ENCODE measurements at regions not wholly inside any gene's neighbourhood (a gene's known extent, or its start where the extent isn't known, plus 50 kb on each side); places are given as distances from the start of the nearest gene placed in this dataset.

- Histone ChIP-seq H3K27ac (no peak overlapping the region), H3K27me3 (no peaks in the 10 kb centered on the region), H3K4me1 (no peaks in the 10 kb centered on the region), H3K36me3 (no peaks in the 10 kb centered on the region), H3K9me3 (no peaks in the 10 kb centered on the region), H3K4me3 (no peak overlapping the region)
- intact Hi-C loops (cut with DNase I), result no loop called here
- DNase-seq (ENCODE audit: extremely low spot score in 2 of 2), result no peak
- no peak for TF ChIP-seq CTCF (IDR thresholded peaks at IDR 0.05)
- no peak for TF ChIP-seq POLR2A (IDR thresholded peaks at IDR 0.05)
- no peak for TF ChIP-seq POLR2AphosphoS5 (IDR thresholded peaks at IDR 0.05; ENCODE audit: insufficient read depth in 1 of 2, low read depth in 1 of 2)
These were observed 137.8 kb upstream of the FRG1 start for GRCh38 chr4:189802884-189803283.

GRCh38 chr4:189804894-189805293 is 135.8 kb upstream of the FRG1 start:
- intact Hi-C loops (cut with DNase I), result no loop called here
- Histone ChIP-seq H3K36me3 (no peaks in the 10 kb centered on the region), H3K4me3 (no peak overlapping the region), H3K27ac (no peak overlapping the region), H3K27me3 (no peaks in the 10 kb centered on the region), H3K4me1 (no peaks in the 10 kb centered on the region), H3K9me3 (no peaks in the 10 kb centered on the region)
- DNase-seq (ENCODE audit: extremely low spot score in 2 of 2), result no peak
- no peak for TF ChIP-seq POLR2AphosphoS5 (IDR thresholded peaks at IDR 0.05; ENCODE audit: insufficient read depth in 1 of 2, low read depth in 1 of 2)
- no peak for TF ChIP-seq CTCF (IDR thresholded peaks at IDR 0.05)
- no peak for TF ChIP-seq POLR2A (IDR thresholded peaks at IDR 0.05)

- Histone ChIP-seq H3K27me3 (no peaks in the 10 kb centered on the region), H3K36me3 (no peaks in the 10 kb centered on the region), H3K4me1 (no peaks in the 10 kb centered on the region), H3K9me3 (no peaks in the 10 kb centered on the region), H3K4me3 (no peak overlapping the region), H3K27ac (no peak overlapping the region)
- intact Hi-C loops (cut with DNase I), result no loop called here
- DNase-seq (ENCODE audit: extremely low spot score in 2 of 2), result no peak
- no peak for TF ChIP-seq POLR2AphosphoS5 (IDR thresholded peaks at IDR 0.05; ENCODE audit: insufficient read depth in 1 of 2, low read depth in 1 of 2)
- TF ChIP-seq POLR2A (IDR thresholded peaks at IDR 0.05), result no peak
- TF ChIP-seq CTCF (IDR thresholded peaks at IDR 0.05), result no peak
These were observed 134.2 kb upstream of the FRG1 start for GRCh38 chr4:189806506-189806905.

- Histone ChIP-seq H3K9me3 (no peaks in the 10 kb centered on the region), H3K4me1 (no peaks in the 10 kb centered on the region), H3K27ac (no peak overlapping the region), H3K4me3 (no peak overlapping the region), H3K36me3 (no peaks in the 10 kb centered on the region), H3K27me3 (no peaks in the 10 kb centered on the region)
- intact Hi-C loops (cut with DNase I), result no loop called here
- TF ChIP-seq POLR2A (IDR thresholded peaks at IDR 0.05), result no peak
- TF ChIP-seq POLR2AphosphoS5 (IDR thresholded peaks at IDR 0.05; ENCODE audit: insufficient read depth in 1 of 2, low read depth in 1 of 2), result no peak
- no peak for TF ChIP-seq CTCF (IDR thresholded peaks at IDR 0.05)
- no peak for DNase-seq (ENCODE audit: extremely low spot score in 2 of 2)
These were observed 133.6 kb upstream of the FRG1 start for GRCh38 chr4:189807031-189807430.

- no peak for DNase-seq (ENCODE audit: extremely low spot score in 2 of 2)
- intact Hi-C loops (cut with DNase I), result no loop called here
- Histone ChIP-seq H3K4me3 (no peak overlapping the region), H3K36me3 (no peaks in the 10 kb centered on the region), H3K9me3 (no peaks in the 10 kb centered on the region), H3K27ac (no peak overlapping the region), H3K4me1 (no peaks in the 10 kb centered on the region), H3K27me3 (no peaks in the 10 kb centered on the region)
- TF ChIP-seq POLR2A (IDR thresholded peaks at IDR 0.05), result no peak
- TF ChIP-seq POLR2AphosphoS5 (IDR thresholded peaks at IDR 0.05; ENCODE audit: insufficient read depth in 1 of 2, low read depth in 1 of 2), result no peak
- no peak for TF ChIP-seq CTCF (IDR thresholded peaks at IDR 0.05)
These were observed 131.4 kb upstream of the FRG1 start for GRCh38 chr4:189809241-189809735.
